Immature natural killer cell (primary cell): ENCODE measurements at regions not wholly inside any gene's neighbourhood (a gene's known extent, or its start where the extent isn't known, plus 50 kb on each side); places are given as distances from the start of the nearest gene placed in this dataset.

ENCODE experiments used
- DNase-seq, 3 donors: peaks; one replicate each; pipeline ENCODE4 v3.0.0; 2022; ENCODE audit warnings: mixed read lengths in 1 of 3
- H3K27ac Mint-ChIP-seq, 6 donors: one replicate each; pipeline ENCODE4 v1.8.0; 2020; ENCODE audit warnings: mixed read lengths in 6 of 6, mild to moderate bottlenecking in 5 of 6, inconsistent platforms in 4 of 6, moderate library complexity in 3 of 6
- H3K27me3 Mint-ChIP-seq, 3 donors: one replicate each; pipeline ENCODE4 v1.8.0; 2020 to 2021; ENCODE audit warnings: low read depth in 3 of 3, mild to moderate bottlenecking in 3 of 3, mixed read lengths in 3 of 3, moderate library complexity in 3 of 3, inconsistent platforms in 1 of 3
- H3K36me3 Mint-ChIP-seq, 3 donors: one replicate each; pipeline ENCODE4 v1.8.0; 2020; ENCODE audit warnings: mixed read lengths in 3 of 3, inconsistent platforms in 2 of 3, mild to moderate bottlenecking in 2 of 3
- H3K4me1 Mint-ChIP-seq, 2 donors: one replicate each; pipeline ENCODE4 v1.8.0; 2020; ENCODE audit warnings: inconsistent platforms in 2 of 2, mild to moderate bottlenecking in 2 of 2, mixed read lengths in 2 of 2, moderate library complexity in 1 of 2
- H3K4me3 Mint-ChIP-seq, 5 donors: one replicate each; pipeline ENCODE4 v1.8.0; 2020; ENCODE audit warnings: mild to moderate bottlenecking in 5 of 5, mixed read lengths in 5 of 5, inconsistent platforms in 3 of 5, moderate library complexity in 3 of 5
- H3K9me3 Mint-ChIP-seq, 6 donors: one replicate each; pipeline ENCODE4 v1.8.0; 2020; ENCODE audit warnings: mild to moderate bottlenecking in 6 of 6, mixed read lengths in 6 of 6, inconsistent platforms in 4 of 6, moderate library complexity in 3 of 6

- H3K27ac Mint-ChIP-seq: no peak overlapping the region
- H3K4me3 Mint-ChIP-seq: no peak overlapping the region
- peaks cover 0 to 4% (median 0%) of the 10 kb centered on the region in 3 donors for H3K27me3 Mint-ChIP-seq
- H3K36me3 Mint-ChIP-seq: peaks cover 0 to 9% (median 0%) of the 10 kb centered on the region in 3 donors
- H3K9me3 Mint-ChIP-seq: peaks cover 0 to 7% (median 0%) of the 10 kb centered on the region in 6 donors
- no peak for DNase-seq
- no peaks in the 10 kb centered on the region for H3K4me1 Mint-ChIP-seq
Measured at GRCh38 chr12:93944911-93945310, 203.5 kb upstream of the PLXNC1 start.

GRCh38 chr12:93946542-93947150 lies 201.7 kb upstream of the PLXNC1 start:
- Mint-ChIP-seq H3K9me3 (peaks cover 0 to 7% (median 0%) of the 10 kb centered on the region in 6 donors), H3K27ac (no peak overlapping the region), H3K27me3 (peaks cover 0 to 4% (median 0%) of the 10 kb centered on the region in 3 donors), H3K4me3 (no peak overlapping the region), H3K36me3 (peaks cover 0 to 9% (median 0%) of the 10 kb centered on the region in 3 donors), H3K4me1 (no peaks in the 10 kb centered on the region)
- DNase-seq: no peak

- H3K36me3 Mint-ChIP-seq: peaks cover 0 to 9% (median 0%) of the 10 kb centered on the region in 3 donors
- H3K27me3 Mint-ChIP-seq: peaks cover 0 to 4% (median 0%) of the 10 kb centered on the region in 3 donors
- no peak overlapping the region for H3K4me3 Mint-ChIP-seq
- no peak overlapping the region for H3K27ac Mint-ChIP-seq
- DNase-seq: no peak
- peaks cover 0 to 7% (median 0%) of the 10 kb centered on the region in 6 donors for H3K9me3 Mint-ChIP-seq
- H3K4me1 Mint-ChIP-seq: peaks cover 0 to 2% of the 10 kb centered on the region in 2 donors
Measured at GRCh38 chr12:93947486-93947885, 200.9 kb upstream of the PLXNC1 start.

GRCh38 chr12:93950311-93950710 lies 198.1 kb upstream of the PLXNC1 start:
- H3K36me3 Mint-ChIP-seq: peaks cover 0 to 9% (median 0%) of the 10 kb centered on the region in 3 donors
- peaks cover 0 to 2% of the 10 kb centered on the region in 2 donors for H3K4me1 Mint-ChIP-seq
- peaks cover 0 to 7% (median 0%) of the 10 kb centered on the region in 6 donors for H3K9me3 Mint-ChIP-seq
- no peak overlapping the region for H3K27ac Mint-ChIP-seq
- no peak for DNase-seq
- peaks cover 0 to 3% (median 2%) of the 10 kb centered on the region in 3 donors for H3K27me3 Mint-ChIP-seq
- H3K4me3 Mint-ChIP-seq: no peak overlapping the region

GRCh38 chr12:93954166-93955112 lies 193.9 kb upstream of the PLXNC1 start:
- H3K36me3 Mint-ChIP-seq: peaks cover 0 to 5% (median 4%) of the 10 kb centered on the region in 3 donors
- no peak overlapping the region for H3K4me3 Mint-ChIP-seq
- H3K4me1 Mint-ChIP-seq: peaks cover 0 to 2% of the 10 kb centered on the region in 2 donors
- H3K27me3 Mint-ChIP-seq: peaks cover 0 to 2% (median 1%) of the 10 kb centered on the region in 3 donors
- DNase-seq: no peak
- H3K27ac Mint-ChIP-seq: no peak overlapping the region
- H3K9me3 Mint-ChIP-seq: peaks cover 0 to 4% (median 0%) of the 10 kb centered on the region in 6 donors

- Mint-ChIP-seq H3K4me1 (peaks cover 0 to 2% of the 10 kb centered on the region in 2 donors), H3K27me3 (peaks cover 0 to 2% (median 1%) of the 10 kb centered on the region in 3 donors), H3K36me3 (peaks cover 0 to 5% (median 0%) of the 10 kb centered on the region in 3 donors), H3K9me3 (no peaks in the 10 kb centered on the region), H3K27ac (no peak overlapping the region), H3K4me3 (no peak overlapping the region)
- DNase-seq: no peak
Measured at GRCh38 chr12:93956551-93956950, 191.8 kb upstream of the PLXNC1 start.

- H3K4me3 Mint-ChIP-seq: no peak overlapping the region
- no peaks in the 10 kb centered on the region for H3K9me3 Mint-ChIP-seq
- peaks cover 0 to 2% (median 1%) of the 10 kb centered on the region in 3 donors for H3K27me3 Mint-ChIP-seq
- peaks cover 0 to 5% (median 0%) of the 10 kb centered on the region in 3 donors for H3K36me3 Mint-ChIP-seq
- no peak for DNase-seq
- H3K4me1 Mint-ChIP-seq: peaks cover 0 to 2% of the 10 kb centered on the region in 2 donors
- H3K27ac Mint-ChIP-seq: no peak overlapping the region
Measured at GRCh38 chr12:93957168-93957567, 191.2 kb upstream of the PLXNC1 start.

GRCh38 chr12:93957870-93958269 lies 190.5 kb upstream of the PLXNC1 start:
- Mint-ChIP-seq H3K4me3 (no peak overlapping the region), H3K4me1 (no peaks in the 10 kb centered on the region), H3K36me3 (peaks cover 0 to 5% (median 0%) of the 10 kb centered on the region in 3 donors), H3K9me3 (no peaks in the 10 kb centered on the region), H3K27ac (no peak overlapping the region), H3K27me3 (peaks cover 0 to 2% (median 1%) of the 10 kb centered on the region in 3 donors)
- DNase-seq: no peak

GRCh38 chr12:93959657-93960056 lies 188.7 kb upstream of the PLXNC1 start:
- no peak for DNase-seq
- peaks cover 0 to 2% (median 1%) of the 10 kb centered on the region in 3 donors for H3K27me3 Mint-ChIP-seq
- no peaks in the 10 kb centered on the region for H3K4me1 Mint-ChIP-seq
- H3K9me3 Mint-ChIP-seq: no peaks in the 10 kb centered on the region
- no peak overlapping the region for H3K4me3 Mint-ChIP-seq
- H3K27ac Mint-ChIP-seq: no peak overlapping the region
- peaks cover 0 to 5% (median 0%) of the 10 kb centered on the region in 3 donors for H3K36me3 Mint-ChIP-seq

GRCh38 chr12:93960521-93960920 lies 187.9 kb upstream of the PLXNC1 start:
- H3K9me3 Mint-ChIP-seq: no peaks in the 10 kb centered on the region
- H3K36me3 Mint-ChIP-seq: peaks cover 0 to 5% (median 0%) of the 10 kb centered on the region in 3 donors
- no peak overlapping the region for H3K4me3 Mint-ChIP-seq
- DNase-seq: no peak
- no peaks in the 10 kb centered on the region for H3K27me3 Mint-ChIP-seq
- H3K27ac Mint-ChIP-seq: no peak overlapping the region
- H3K4me1 Mint-ChIP-seq: no peaks in the 10 kb centered on the region

GRCh38 chr12:93962336-93962735 lies 186.0 kb upstream of the PLXNC1 start:
- Mint-ChIP-seq H3K4me3 (no peak overlapping the region), H3K9me3 (no peaks in the 10 kb centered on the region)

GRCh38 chr12:93964936-93965335 lies 183.4 kb upstream of the PLXNC1 start:
- Mint-ChIP-seq H3K4me3 (no peak overlapping the region), H3K9me3 (no peaks in the 10 kb centered on the region), H3K4me1 (no peaks in the 10 kb centered on the region), H3K27ac (no peak overlapping the region), H3K27me3 (peaks cover 0 to 2% (median 0%) of the 10 kb centered on the region in 3 donors), H3K36me3 (no peaks in the 10 kb centered on the region)
- DNase-seq: no peak

More at GRCh38 chr12:93962336-93962735, 186.0 kb upstream of the PLXNC1 start:
- H3K27me3 Mint-ChIP-seq: no peaks in the 10 kb centered on the region
- no peaks in the 10 kb centered on the region for H3K36me3 Mint-ChIP-seq
- no peaks in the 10 kb centered on the region for H3K4me1 Mint-ChIP-seq
- DNase-seq: no peak
- H3K27ac Mint-ChIP-seq: no peak overlapping the region

GRCh38 chr12:93966516-93967133 lies 181.8 kb upstream of the PLXNC1 start:
- H3K4me3 Mint-ChIP-seq: no peak overlapping the region
- H3K27me3 Mint-ChIP-seq: peaks cover 0 to 5% (median 2%) of the 10 kb centered on the region in 3 donors
- H3K27ac Mint-ChIP-seq: no peak overlapping the region
- H3K9me3 Mint-ChIP-seq: no peaks in the 10 kb centered on the region
- H3K36me3 Mint-ChIP-seq: no peaks in the 10 kb centered on the region
- no peak for DNase-seq
- no peaks in the 10 kb centered on the region for H3K4me1 Mint-ChIP-seq
